Middle frontal gyrus (tissue), 1 donor: ENCODE measurements at regions not wholly inside any gene's neighbourhood (a gene's known extent, or its start where the extent isn't known, plus 50 kb on each side); places are given as distances from the start of the nearest gene placed in this dataset.
"Not testable (repeated sequence)": the region's sequence is repeated elsewhere in the genome, so short reads cannot be mapped to it uniquely, and the experiment has no call there.

ENCODE experiments used
- DNase-seq: peaks from one replicate; pipeline ENCODE4 v3.0.0-alpha.2; 2015; ENCODE audit warnings: low spot score; ENCODE audit errors: extremely low spot score

- no peak for DNase-seq
These were observed 306.8 kb downstream of the LMBRD1 start for GRCh38 chr6:69489970-69490369.

DNA sequence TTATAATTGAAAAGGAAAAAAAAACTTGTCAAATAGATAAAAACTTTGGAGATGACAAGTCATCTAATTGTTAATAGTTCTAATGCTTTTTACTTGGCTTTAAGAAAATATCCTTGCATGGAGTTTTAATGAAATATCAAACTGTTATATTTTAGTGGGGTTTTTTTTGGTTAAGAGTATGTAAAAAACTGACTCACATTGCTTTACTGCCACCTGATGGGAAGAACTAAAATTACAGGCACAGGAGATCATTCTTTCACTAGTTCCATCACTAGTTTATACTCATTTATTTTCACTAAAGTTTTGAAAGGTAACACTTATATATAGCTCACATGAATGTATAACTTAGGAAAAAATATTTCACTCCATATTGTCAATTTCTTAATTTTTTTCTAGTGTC, 309.1 kb downstream of the LMBRD1 start:
- DNase-seq = no peak

- no peak for DNase-seq
These were observed 329.7 kb downstream of the LMBRD1 start for GRCh38 chr6:69466979-69467570.

GRCh38 chr6:69465866-69466265, 330.9 kb downstream of the LMBRD1 start:
- DNase-seq = no peak

DNA sequence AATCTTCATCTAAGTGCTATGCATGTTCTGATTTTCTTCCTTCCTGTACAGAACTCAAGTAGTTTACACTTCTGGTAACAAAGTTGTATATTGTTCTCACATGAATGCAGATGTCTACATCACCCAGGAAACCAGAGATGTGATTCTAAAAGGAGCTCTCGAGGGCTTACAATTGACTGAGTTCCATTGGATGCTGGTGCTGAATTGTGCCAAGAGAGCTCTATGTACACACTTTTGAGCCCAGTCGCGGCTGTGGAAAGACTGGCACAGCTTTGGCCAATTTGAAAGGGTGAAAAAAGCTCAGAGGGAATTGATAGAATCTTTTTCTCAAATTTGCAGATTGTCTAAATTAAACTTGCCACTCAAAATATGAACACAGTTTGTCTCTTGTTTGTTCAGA, 340.7 kb downstream of the LMBRD1 start:
- peak; percentile 7 for DNase-seq

DNA sequence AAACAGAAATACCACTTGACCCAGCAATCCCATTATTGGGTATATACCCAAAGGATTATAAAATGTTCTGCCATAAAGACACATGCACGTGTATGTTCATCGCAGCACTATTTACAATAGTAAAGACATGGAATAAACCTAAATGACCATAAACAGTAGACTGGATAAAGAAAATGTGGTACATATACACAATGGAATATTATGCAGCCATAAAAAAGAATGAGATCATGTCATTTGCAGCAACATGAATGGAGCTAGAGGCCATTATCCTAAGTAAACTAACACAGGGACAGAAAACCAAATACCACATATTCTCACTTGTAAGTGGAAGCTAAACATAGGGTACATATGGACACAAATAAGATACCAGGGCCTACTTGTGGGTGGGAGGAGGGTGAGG, 342.2 kb downstream of the LMBRD1 start:
- not testable (repeated sequence) for DNase-seq

DNA sequence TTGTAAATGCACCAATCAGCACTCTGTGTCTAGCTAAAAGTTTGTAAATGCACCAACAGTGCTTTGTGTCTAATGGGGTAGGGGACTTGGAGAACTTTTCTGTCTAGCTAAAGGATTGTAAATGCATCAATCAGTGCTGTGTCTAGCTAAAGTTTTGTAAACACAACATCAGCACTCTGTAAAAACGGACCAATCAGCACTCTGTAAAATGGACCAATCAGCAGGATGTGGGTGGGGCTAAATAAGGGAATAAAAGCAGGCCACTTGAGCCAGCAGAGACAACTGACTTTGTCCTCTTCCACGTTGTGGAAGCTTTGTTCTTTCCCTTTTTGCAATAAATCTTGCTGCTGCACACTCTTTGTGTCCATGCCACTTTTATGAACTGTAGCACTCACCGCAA, 346.3 kb downstream of the LMBRD1 start:
- not testable (repeated sequence) for DNase-seq

GRCh38 chr6:69449887-69450286, 346.9 kb downstream of the LMBRD1 start:
- DNase-seq = no peak
